Type B pancreatic cell (in vitro differentiated cells): ENCODE measurements at regions not wholly inside any gene's neighbourhood (a gene's known extent, or its start where the extent isn't known, plus 50 kb on each side); places are given as distances from the start of the nearest gene placed in this dataset.

Source experiments
- DNase-seq: peaks from one replicate; pipeline ENCODE4 v3.0.0; 2021; ENCODE audit warnings: mixed read lengths; ENCODE audit not compliant: unreplicated experiment; ENCODE audit errors: extremely low spot score
- H3K27ac Mint-ChIP-seq: 2 replicates; pipeline ENCODE4 v1.8.0; 2021; ENCODE audit warnings: mild to moderate bottlenecking, mixed read lengths
- H3K27me3 Mint-ChIP-seq: 2 replicates; pipeline ENCODE4 v1.8.0; 2021; ENCODE audit warnings: mixed read lengths
- H3K36me3 Mint-ChIP-seq: 2 replicates; pipeline ENCODE4 v1.8.0; 2021; ENCODE audit warnings: mixed read lengths
- H3K4me1 Mint-ChIP-seq: one replicate; pipeline ENCODE4 v1.8.0; 2021; ENCODE audit warnings: mixed read lengths; ENCODE audit not compliant: unreplicated experiment
- H3K4me3 Mint-ChIP-seq: 2 replicates; pipeline ENCODE4 v1.8.0; 2021; ENCODE audit warnings: mild to moderate bottlenecking, mixed read lengths
- H3K9me3 Mint-ChIP-seq: 2 replicates; pipeline ENCODE4 v1.8.0; 2021; ENCODE audit warnings: mixed read lengths
- CTCF ChIP-seq: fragments of 200-600 bp; sonication (generic); conservative IDR thresholded peaks from 2 replicates; pipeline ENCODE4 v1.5.0; 2021; ENCODE audit warnings: antibody characterized with exemption, mild to moderate bottlenecking

GRCh38 chr18:39561126-39561525, 1995.5 kb upstream of the CELF4 start:
- no peak for DNase-seq
- Mint-ChIP-seq H3K9me3 (no peaks in the 10 kb centered on the region), H3K27ac (no peak overlapping the region), H3K36me3 (no peaks in the 10 kb centered on the region), H3K4me3 (no peak overlapping the region), H3K27me3 (no peaks in the 10 kb centered on the region), H3K4me1 (no peaks in the 10 kb centered on the region)
- TF ChIP-seq CTCF, result no peak

- no peaks in the 10 kb centered on the region for H3K27me3 Mint-ChIP-seq
- H3K4me1 Mint-ChIP-seq, result peaks cover 6% of the 10 kb centered on the region
- H3K4me3 Mint-ChIP-seq, result no peak overlapping the region
- no peak for TF ChIP-seq CTCF
- H3K27ac Mint-ChIP-seq, result no peak overlapping the region
- H3K9me3 Mint-ChIP-seq, result no peaks in the 10 kb centered on the region
- DNase-seq, result no peak
- H3K36me3 Mint-ChIP-seq, result no peaks in the 10 kb centered on the region
Measured at GRCh38 chr18:39558658-39559057, 1993.1 kb upstream of the CELF4 start.

- H3K9me3 Mint-ChIP-seq, result peaks cover 4% of the 10 kb centered on the region
Measured at GRCh38 chr18:39555496-39555895, 1989.9 kb upstream of the CELF4 start.

GRCh38 chr18:39550701-39551100, 1985.1 kb upstream of the CELF4 start:
- peaks cover 5% of the 10 kb centered on the region for H3K4me1 Mint-ChIP-seq
- no peak overlapping the region for H3K4me3 Mint-ChIP-seq

More at GRCh38 chr18:39555496-39555895, 1989.9 kb upstream of the CELF4 start:
- H3K36me3 Mint-ChIP-seq, result no peaks in the 10 kb centered on the region
- no peak overlapping the region for H3K4me3 Mint-ChIP-seq
- H3K4me1 Mint-ChIP-seq, result peaks cover 6% of the 10 kb centered on the region
- TF ChIP-seq CTCF, result no peak
- H3K27ac Mint-ChIP-seq, result no peak overlapping the region
- no peaks in the 10 kb centered on the region for H3K27me3 Mint-ChIP-seq
- DNase-seq, result no peak

GRCh38 chr18:39549144-39549543, 1983.5 kb upstream of the CELF4 start:
- no peak overlapping the region for H3K27ac Mint-ChIP-seq
- no peaks in the 10 kb centered on the region for H3K4me1 Mint-ChIP-seq
- no peaks in the 10 kb centered on the region for H3K36me3 Mint-ChIP-seq
- H3K9me3 Mint-ChIP-seq, result peaks cover 4% of the 10 kb centered on the region
- TF ChIP-seq CTCF, result no peak
- H3K27me3 Mint-ChIP-seq, result no peaks in the 10 kb centered on the region
- no peak overlapping the region for H3K4me3 Mint-ChIP-seq
- no peak for DNase-seq

More at GRCh38 chr18:39550701-39551100, 1985.1 kb upstream of the CELF4 start:
- no peak for TF ChIP-seq CTCF
- Mint-ChIP-seq H3K27me3 (no peaks in the 10 kb centered on the region), H3K9me3 (peaks cover 4% of the 10 kb centered on the region), H3K27ac (no peak overlapping the region), H3K36me3 (no peaks in the 10 kb centered on the region)
- DNase-seq, result no peak

- Mint-ChIP-seq H3K4me3 (no peak overlapping the region), H3K9me3 (no peaks in the 10 kb centered on the region), H3K27me3 (no peaks in the 10 kb centered on the region), H3K27ac (no peak overlapping the region), H3K36me3 (no peaks in the 10 kb centered on the region), H3K4me1 (no peaks in the 10 kb centered on the region)
- no peak for TF ChIP-seq CTCF
- DNase-seq, result no peak
Measured at GRCh38 chr18:39531659-39532058, 1966.1 kb upstream of the CELF4 start.
